ENCODE measurements at regions not wholly inside any gene's neighbourhood (a gene's known extent, or its start where the extent isn't known, plus 50 kb on each side); places are given as distances from the start of the nearest gene placed in this dataset.

DNA sequence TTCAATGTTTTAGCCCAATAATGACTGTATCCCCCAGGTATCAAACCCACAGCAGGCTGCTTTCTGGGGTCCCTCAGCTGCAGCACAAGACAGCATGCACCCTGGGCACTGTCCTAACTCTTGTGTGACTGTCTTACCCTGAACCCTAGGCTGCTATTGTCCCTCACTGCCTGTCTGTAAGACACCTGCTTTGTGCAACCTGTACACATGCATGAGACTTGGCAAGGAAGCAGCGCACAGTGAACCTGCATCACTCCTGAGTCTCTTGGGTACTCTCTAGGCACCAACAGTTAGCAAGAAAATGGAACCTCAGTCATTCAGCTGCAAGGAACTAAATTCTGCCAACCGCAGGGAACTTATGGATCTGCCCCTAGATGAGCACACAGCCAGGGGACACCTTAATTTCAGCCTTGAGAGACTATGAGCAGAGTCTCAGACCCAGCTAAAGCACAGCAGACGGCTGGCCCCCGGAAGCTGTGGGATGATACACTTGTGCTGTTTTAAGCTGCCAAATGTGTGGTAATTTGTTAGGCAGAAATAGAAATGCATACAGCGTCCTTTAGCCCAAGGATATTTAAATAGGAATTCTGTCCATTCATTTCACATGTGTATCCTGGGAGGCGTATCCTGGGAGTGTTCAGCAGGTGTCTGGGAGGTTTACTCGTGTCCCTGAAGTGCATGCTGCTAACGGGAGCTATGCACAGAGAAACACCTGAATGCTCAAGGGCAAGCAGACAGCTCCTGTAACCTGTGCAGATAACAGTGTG lies 223.8 kb downstream of the KLF13 start:
- H3K9me3 ChIP-seq (ENCODE audit: control insufficient read depth, insufficient read depth, low read length), result no peaks in the 10 kb centered on the region; the same call in 1 of the 2 replicates
- peaks cover 3% of the 10 kb centered on the region for H3K27me3 ChIP-seq (ENCODE audit: control insufficient read depth, insufficient read depth, low read length)
- no peak overlapping the region for H3K27ac ChIP-seq (ENCODE audit: low read depth, low read length)
- POLR2A ChIA-PET, result interaction anchor here (0.7 kb wide), 1 partner anchor 9 kb away, joined by 4 read pairs; no protein-coding TSS in a partner anchor
- DNase-seq (ENCODE audit: low read depth, low spot score), result no peak
- TF ChIP-seq, protein P1, sequence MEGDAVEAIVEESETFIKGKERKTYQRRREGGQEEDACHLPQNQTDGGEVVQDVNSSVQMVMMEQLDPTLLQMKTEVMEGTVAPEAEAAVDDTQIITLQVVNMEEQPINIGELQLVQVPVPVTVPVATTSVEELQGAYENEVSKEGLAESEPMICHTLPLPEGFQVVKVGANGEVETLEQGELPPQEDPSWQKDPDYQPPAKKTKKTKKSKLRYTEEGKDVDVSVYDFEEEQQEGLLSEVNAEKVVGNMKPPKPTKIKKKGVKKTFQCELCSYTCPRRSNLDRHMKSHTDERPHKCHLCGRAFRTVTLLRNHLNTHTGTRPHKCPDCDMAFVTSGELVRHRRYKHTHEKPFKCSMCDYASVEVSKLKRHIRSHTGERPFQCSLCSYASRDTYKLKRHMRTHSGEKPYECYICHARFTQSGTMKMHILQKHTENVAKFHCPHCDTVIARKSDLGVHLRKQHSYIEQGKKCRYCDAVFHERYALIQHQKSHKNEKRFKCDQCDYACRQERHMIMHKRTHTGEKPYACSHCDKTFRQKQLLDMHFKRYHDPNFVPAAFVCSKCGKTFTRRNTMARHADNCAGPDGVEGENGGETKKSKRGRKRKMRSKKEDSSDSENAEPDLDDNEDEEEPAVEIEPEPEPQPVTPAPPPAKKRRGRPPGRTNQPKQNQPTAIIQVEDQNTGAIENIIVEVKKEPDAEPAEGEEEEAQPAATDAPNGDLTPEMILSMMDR (IDR thresholded peaks at IDR 0.05; ENCODE audit: low read depth, low read length), result no peak
- no peak overlapping the region for H3K4me3 ChIP-seq (ENCODE audit: low read depth, low read length)
- CTCF ChIA-PET, result no interaction called here

DNA sequence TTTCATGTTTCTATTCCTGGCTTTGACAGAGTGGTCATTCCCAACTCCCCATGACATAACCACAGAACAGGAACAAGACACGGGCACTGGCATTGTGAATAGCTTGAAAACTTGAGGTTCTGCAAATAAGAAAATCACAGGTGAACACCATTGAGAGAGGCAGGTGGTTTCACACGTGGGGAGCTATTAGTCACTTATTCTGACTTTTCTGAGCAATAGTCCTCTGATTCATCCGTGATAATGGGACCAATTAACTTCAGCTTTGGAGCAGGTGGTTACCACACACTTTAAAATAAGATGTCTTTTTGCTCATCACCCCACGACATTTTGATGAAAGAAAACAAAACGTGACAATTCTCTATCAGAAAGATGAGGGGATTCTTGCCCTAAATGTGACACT lies 224.7 kb downstream of the KLF13 start:
- no peak overlapping the region for H3K27ac ChIP-seq (ENCODE audit: low read depth, low read length)
- TF ChIP-seq, protein P1 (IDR thresholded peaks at IDR 0.05; ENCODE audit: low read depth, low read length), result no peak
- no peak overlapping the region for H3K4me3 ChIP-seq (ENCODE audit: low read depth, low read length)
- POLR2A ChIA-PET, result no interaction called here
- H3K9me3 ChIP-seq (ENCODE audit: control insufficient read depth, insufficient read depth, low read length), result no peaks in the 10 kb centered on the region; the same call in 1 of the 2 replicates
- no peak for DNase-seq (ENCODE audit: low read depth, low spot score)
- peaks cover 3% of the 10 kb centered on the region for H3K27me3 ChIP-seq (ENCODE audit: control insufficient read depth, insufficient read depth, low read length)
- CTCF ChIA-PET, result no interaction called here

GRCh38 chr15:31552482-31553099 lies 226.0 kb downstream of the KLF13 start:
- H3K27me3 ChIP-seq (ENCODE audit: control insufficient read depth, insufficient read depth, low read length), result peaks cover 3% of the 10 kb centered on the region
- TF ChIP-seq, protein P1 (IDR thresholded peaks at IDR 0.05; ENCODE audit: low read depth, low read length), result no peak
- DNase-seq (ENCODE audit: low read depth, low spot score), result no peak
- no peaks in the 10 kb centered on the region; the same call in 1 of the 2 replicates for H3K9me3 ChIP-seq (ENCODE audit: control insufficient read depth, insufficient read depth, low read length)
- no peak overlapping the region for H3K27ac ChIP-seq (ENCODE audit: low read depth, low read length)
- ChIA-PET POLR2A (interaction anchor here (0.7 kb wide), 1 partner anchor 53 kb away, joined by 3 read pairs; no protein-coding TSS in a partner anchor), CTCF (interaction anchor here (1.0 kb wide), 1 partner anchor 19 kb away, joined by 3 read pairs; no protein-coding TSS in a partner anchor)
- no peak overlapping the region for H3K4me3 ChIP-seq (ENCODE audit: low read depth, low read length)

- TF ChIP-seq, protein P1 (IDR thresholded peaks at IDR 0.05; ENCODE audit: low read depth, low read length), result no peak
- Histone ChIP-seq H3K27ac (ENCODE audit: low read depth, low read length) (peak overlapping the region; percentile 77), H3K9me3 (ENCODE audit: control insufficient read depth, insufficient read depth, low read length) (no peaks in the 10 kb centered on the region; the same call in 1 of the 2 replicates), H3K27me3 (ENCODE audit: control insufficient read depth, insufficient read depth, low read length) (peaks cover 3% of the 10 kb centered on the region), H3K4me3 (ENCODE audit: low read depth, low read length) (no peak overlapping the region)
- POLR2A ChIA-PET, result no interaction called here
- DNase-seq (ENCODE audit: low read depth, low spot score), result peak; percentile 82
- CTCF ChIA-PET, result no interaction called here
Measured at GRCh38 chr15:31554261-31554660, 227.6 kb downstream of the KLF13 start.

DNA sequence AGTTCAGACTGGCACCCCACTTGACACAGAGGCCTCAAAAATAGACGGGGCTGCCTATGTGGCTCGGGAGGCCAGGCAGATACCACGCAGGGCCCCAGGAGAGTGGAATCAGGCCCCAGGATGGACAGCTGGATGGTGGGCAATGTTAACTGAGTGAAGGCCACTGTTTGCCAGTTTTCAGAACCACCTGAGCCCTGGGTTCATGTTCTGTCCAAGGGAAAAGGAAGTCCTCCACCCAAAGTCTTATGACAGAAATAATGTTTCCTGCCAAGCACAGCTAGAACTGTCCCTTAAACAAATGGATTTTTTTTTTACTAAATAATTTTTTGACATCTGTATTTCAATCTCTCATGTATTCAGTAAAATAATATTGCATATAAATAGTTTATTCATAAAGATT lies 228.4 kb downstream of the KLF13 start:
- DNase-seq (ENCODE audit: low read depth, low spot score), result no peak
- POLR2A ChIA-PET, result no interaction called here
- Histone ChIP-seq H3K27ac (ENCODE audit: low read depth, low read length) (no peak overlapping the region), H3K27me3 (ENCODE audit: control insufficient read depth, insufficient read depth, low read length) (peaks cover 3% of the 10 kb centered on the region), H3K9me3 (ENCODE audit: control insufficient read depth, insufficient read depth, low read length) (no peaks in the 10 kb centered on the region; the same call in 1 of the 2 replicates), H3K4me3 (ENCODE audit: low read depth, low read length) (no peak overlapping the region)
- TF ChIP-seq, protein P1 (IDR thresholded peaks at IDR 0.05; ENCODE audit: low read depth, low read length), result no peak
- CTCF ChIA-PET, result interaction anchor here (1.2 kb wide), 1 partner anchor 65 kb away, joined by 3 read pairs; no protein-coding TSS in a partner anchor
